Uterus (tissue), 2 donors: ENCODE measurements at regions not wholly inside any gene's neighbourhood (a gene's known extent, or its start where the extent isn't known, plus 50 kb on each side); places are given as distances from the start of the nearest gene placed in this dataset.

ENCODE experiments used
- POLR2A ChIP-seq, 2 donors: fragments of 450-650 bp; IDR thresholded peaks; one replicate each; pipeline ENCODE4 v1.6.1; 2016; ENCODE audit warnings: antibody characterized with exemption in 2 of 2, mild to moderate bottlenecking in 1 of 2, moderate library complexity in 1 of 2
- TF ChIP-seq, protein P1 (sequence below), 4 experiments: fragments of 200-600 bp in 2 of 4; fragments of 450-650 bp in 2 of 4; sonication (generic) in 2 of 4; IDR thresholded peaks; one replicate each; pipeline ENCODE4 v1.5.1; 2016 to 2019; ENCODE audit warnings: antibody characterized with exemption in 4 of 4, mild to moderate bottlenecking in 2 of 4, moderate library complexity in 1 of 4

DNA sequence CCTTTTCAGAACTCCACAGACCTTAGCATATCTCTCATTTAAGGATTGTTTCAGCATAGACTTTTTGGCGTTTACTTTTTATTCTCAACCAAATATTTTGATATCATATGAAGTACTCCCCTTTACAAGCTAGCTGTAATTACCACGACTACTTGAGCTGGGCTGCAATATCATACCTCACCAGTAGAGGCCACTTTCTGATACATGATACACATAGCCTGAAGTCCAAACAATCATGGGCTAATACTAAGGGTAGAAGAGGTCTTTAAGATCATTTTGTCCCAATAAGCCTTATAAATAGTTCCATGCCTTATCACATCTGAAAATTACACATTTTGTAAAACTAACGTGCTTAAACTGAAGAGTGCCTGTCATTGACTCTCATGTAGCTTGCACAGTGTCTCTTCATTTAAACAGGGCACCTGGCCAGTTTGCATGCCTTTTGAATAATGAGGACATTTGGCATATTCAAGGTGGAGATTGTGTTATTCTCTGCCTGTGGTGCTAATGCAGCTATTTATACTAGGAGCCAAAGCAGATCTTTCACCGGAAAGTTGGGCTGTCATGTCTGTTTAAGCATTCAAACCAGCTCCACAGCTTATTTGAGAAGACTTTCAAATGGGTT lies 403.7 kb upstream of the ZMIZ1 start:
- TF ChIP-seq, protein P1, sequence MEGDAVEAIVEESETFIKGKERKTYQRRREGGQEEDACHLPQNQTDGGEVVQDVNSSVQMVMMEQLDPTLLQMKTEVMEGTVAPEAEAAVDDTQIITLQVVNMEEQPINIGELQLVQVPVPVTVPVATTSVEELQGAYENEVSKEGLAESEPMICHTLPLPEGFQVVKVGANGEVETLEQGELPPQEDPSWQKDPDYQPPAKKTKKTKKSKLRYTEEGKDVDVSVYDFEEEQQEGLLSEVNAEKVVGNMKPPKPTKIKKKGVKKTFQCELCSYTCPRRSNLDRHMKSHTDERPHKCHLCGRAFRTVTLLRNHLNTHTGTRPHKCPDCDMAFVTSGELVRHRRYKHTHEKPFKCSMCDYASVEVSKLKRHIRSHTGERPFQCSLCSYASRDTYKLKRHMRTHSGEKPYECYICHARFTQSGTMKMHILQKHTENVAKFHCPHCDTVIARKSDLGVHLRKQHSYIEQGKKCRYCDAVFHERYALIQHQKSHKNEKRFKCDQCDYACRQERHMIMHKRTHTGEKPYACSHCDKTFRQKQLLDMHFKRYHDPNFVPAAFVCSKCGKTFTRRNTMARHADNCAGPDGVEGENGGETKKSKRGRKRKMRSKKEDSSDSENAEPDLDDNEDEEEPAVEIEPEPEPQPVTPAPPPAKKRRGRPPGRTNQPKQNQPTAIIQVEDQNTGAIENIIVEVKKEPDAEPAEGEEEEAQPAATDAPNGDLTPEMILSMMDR (IDR thresholded peaks at IDR 0.05): peak in 1 of 4 experiments; percentile 14
- TF ChIP-seq POLR2A (IDR thresholded peaks at IDR 0.05): no peak
